ENCODE measurements at regions not wholly inside any gene's neighbourhood (a gene's known extent, or its start where the extent isn't known, plus 50 kb on each side); places are given as distances from the start of the nearest gene placed in this dataset.
"Not testable (repeated sequence)": the region's sequence is repeated elsewhere in the genome, so short reads cannot be mapped to it uniquely, and the experiment has no call there.

DNA sequence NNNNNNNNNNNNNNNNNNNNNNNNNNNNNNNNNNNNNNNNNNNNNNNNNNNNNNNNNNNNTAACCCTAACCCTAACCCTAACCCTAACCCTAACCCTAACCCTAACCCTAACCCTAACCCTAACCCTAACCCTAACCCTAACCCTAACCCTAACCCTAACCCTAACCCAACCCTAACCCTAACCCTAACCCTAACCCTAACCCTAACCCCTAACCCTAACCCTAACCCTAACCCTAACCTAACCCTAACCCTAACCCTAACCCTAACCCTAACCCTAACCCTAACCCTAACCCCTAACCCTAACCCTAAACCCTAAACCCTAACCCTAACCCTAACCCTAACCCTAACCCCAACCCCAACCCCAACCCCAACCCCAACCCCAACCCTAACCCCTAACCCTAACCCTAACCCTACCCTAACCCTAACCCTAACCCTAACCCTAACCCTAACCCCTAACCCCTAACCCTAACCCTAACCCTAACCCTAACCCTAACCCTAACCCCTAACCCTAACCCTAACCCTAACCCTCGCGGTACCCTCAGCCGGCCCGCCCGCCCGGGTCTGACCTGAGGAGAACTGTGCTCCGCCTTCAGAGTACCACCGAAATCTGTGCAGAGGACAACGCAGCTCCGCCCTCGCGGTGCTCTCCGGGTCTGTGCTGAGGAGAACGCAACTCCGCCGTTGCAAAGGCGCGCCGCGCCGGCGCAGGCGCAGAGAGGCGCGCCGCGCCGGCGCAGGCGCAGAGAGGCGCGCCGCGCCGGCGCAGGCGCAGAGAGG, 441.3 kb downstream of the OR4F29 start:
- not testable (repeated sequence) for TF ChIP-seq POLR2A, POLR2AphosphoS5, EP300 (IDR thresholded peaks at IDR 0.05)
- TF ChIP-seq, protein P1, sequence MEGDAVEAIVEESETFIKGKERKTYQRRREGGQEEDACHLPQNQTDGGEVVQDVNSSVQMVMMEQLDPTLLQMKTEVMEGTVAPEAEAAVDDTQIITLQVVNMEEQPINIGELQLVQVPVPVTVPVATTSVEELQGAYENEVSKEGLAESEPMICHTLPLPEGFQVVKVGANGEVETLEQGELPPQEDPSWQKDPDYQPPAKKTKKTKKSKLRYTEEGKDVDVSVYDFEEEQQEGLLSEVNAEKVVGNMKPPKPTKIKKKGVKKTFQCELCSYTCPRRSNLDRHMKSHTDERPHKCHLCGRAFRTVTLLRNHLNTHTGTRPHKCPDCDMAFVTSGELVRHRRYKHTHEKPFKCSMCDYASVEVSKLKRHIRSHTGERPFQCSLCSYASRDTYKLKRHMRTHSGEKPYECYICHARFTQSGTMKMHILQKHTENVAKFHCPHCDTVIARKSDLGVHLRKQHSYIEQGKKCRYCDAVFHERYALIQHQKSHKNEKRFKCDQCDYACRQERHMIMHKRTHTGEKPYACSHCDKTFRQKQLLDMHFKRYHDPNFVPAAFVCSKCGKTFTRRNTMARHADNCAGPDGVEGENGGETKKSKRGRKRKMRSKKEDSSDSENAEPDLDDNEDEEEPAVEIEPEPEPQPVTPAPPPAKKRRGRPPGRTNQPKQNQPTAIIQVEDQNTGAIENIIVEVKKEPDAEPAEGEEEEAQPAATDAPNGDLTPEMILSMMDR (IDR thresholded peaks at IDR 0.05): not testable (repeated sequence)

Data from upper lobe of left lung (tissue), 4 donors.